G401 (cell line): ENCODE measurements at regions not wholly inside any gene's neighbourhood (a gene's known extent, or its start where the extent isn't known, plus 50 kb on each side); places are given as distances from the start of the nearest gene placed in this dataset.

Experiments used
- DNase-seq: peaks from one replicate; pipeline ENCODE4 v3.0.0-alpha.2; 2015; ENCODE audit warnings: low spot score
- in situ Hi-C: cut with HindIII; loops from 2 replicates; pipeline ENCODE4 v1.10.0; 2016; ENCODE audit warnings: low sequenced_read_pairs, mixed read lengths

- DNase-seq = no peak
- in situ Hi-C loops = no loop called here
These were observed 55.1 kb upstream of the PAGE4 start for GRCh38 chrX:49773993-49774392.

GRCh38 chrX:49767236-49767635 is 61.9 kb upstream of the PAGE4 start:
- in situ Hi-C loops = no loop called here
- DNase-seq = no peak

- in situ Hi-C loops = no loop called here
- DNase-seq = no peak
These were observed 66.5 kb upstream of the PAGE1 start for GRCh38 chrX:49762175-49762720.

- DNase-seq = no peak
- in situ Hi-C loops = no loop called here
These were observed 65.7 kb upstream of the PAGE1 start for GRCh38 chrX:49761481-49761880.

- in situ Hi-C loops = no loop called here
- DNase-seq = no peak
These were observed 64.6 kb upstream of the PAGE1 start for GRCh38 chrX:49760290-49760890.

- in situ Hi-C loops = no loop called here
These were observed 60.9 kb upstream of the PAGE1 start for GRCh38 chrX:49756692-49757091.

GRCh38 chrX:49754233-49754857 is 58.6 kb upstream of the PAGE1 start:
- in situ Hi-C loops = no loop called here

More at GRCh38 chrX:49756692-49757091, 60.9 kb upstream of the PAGE1 start:
- DNase-seq = no peak

GRCh38 chrX:49753691-49754090 is 57.9 kb upstream of the PAGE1 start:
- in situ Hi-C loops = no loop called here
- peak; percentile 91 for DNase-seq

More at GRCh38 chrX:49754233-49754857, 58.6 kb upstream of the PAGE1 start:
- peak; percentile 76 for DNase-seq

- in situ Hi-C loops = no loop called here
- DNase-seq = peak; percentile 60
These were observed 52.6 kb upstream of the PAGE1 start for GRCh38 chrX:49748211-49748956.

GRCh38 chrX:49746306-49746705 is 50.5 kb upstream of the PAGE1 start:
- in situ Hi-C loops = no loop called here

More at GRCh38 chrX:49746306-49746705, 50.5 kb upstream of the PAGE1 start:
- no peak for DNase-seq
